ENCODE measurements at regions not wholly inside any gene's neighbourhood (a gene's known extent, or its start where the extent isn't known, plus 50 kb on each side); places are given as distances from the start of the nearest gene placed in this dataset.
"Not testable (repeated sequence)": the region's sequence is repeated elsewhere in the genome, so short reads cannot be mapped to it uniquely, and the experiment has no call there.

DNA sequence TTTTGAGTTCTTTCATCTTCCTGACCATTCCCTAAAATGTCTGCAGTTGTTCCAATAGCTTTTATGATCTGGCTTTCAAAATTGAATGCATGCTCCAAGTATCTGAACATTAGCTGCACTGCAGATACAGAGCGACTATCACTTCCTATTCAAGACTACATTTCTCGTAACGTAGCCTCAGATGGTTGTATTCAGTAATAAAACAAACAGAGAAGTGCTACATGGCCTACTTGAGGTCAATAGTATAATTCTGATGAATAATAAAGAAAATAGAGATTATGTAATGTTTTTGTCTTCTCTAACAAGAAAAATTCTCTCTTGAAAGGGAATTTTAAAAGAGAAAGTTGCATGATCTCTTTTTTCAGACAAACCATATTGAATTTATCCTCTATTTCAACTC is 333.9 kb upstream of the IRAK1BP1 start:
- H3K4me3 ChIP-seq (ENCODE audit: low read depth, low read length): no peak overlapping the region
- no peaks in the 10 kb centered on the region for H3K36me3 ChIP-seq (ENCODE audit: control insufficient read depth in 2 of 2, insufficient read depth in 1 of 2, low read length in 2 of 2)
- CTCF ChIA-PET: no interaction called here
- POLR2A ChIA-PET: no interaction called here
- H3K27ac ChIP-seq (ENCODE audit: extremely low read depth, low read depth, low read length): no peak overlapping the region
- H3K9me3 ChIP-seq (ENCODE audit: control insufficient read depth, insufficient read depth, low read depth, low read length): no peaks in the 10 kb centered on the region
- H3K4me1 ChIP-seq (ENCODE audit: control insufficient read depth, insufficient read depth, low read length): no peaks in the 10 kb centered on the region
- no peak for TF ChIP-seq ZNF324 (tag by site-specific recombination; IDR thresholded peaks at IDR 0.05)
- TF ChIP-seq ZNF660 (tag by site-specific recombination; IDR thresholded peaks at IDR 0.05): no peak
- TF ChIP-seq ZNF184 (tag by site-specific recombination; IDR thresholded peaks at IDR 0.05): no peak
- 0 out of 2 replicates have a peak, but pooled peaks have one; percentile 5 for TF ChIP-seq PRDM1 (tag by site-specific recombination; IDR thresholded peaks at IDR 0.05)
- TF ChIP-seq, protein P1, sequence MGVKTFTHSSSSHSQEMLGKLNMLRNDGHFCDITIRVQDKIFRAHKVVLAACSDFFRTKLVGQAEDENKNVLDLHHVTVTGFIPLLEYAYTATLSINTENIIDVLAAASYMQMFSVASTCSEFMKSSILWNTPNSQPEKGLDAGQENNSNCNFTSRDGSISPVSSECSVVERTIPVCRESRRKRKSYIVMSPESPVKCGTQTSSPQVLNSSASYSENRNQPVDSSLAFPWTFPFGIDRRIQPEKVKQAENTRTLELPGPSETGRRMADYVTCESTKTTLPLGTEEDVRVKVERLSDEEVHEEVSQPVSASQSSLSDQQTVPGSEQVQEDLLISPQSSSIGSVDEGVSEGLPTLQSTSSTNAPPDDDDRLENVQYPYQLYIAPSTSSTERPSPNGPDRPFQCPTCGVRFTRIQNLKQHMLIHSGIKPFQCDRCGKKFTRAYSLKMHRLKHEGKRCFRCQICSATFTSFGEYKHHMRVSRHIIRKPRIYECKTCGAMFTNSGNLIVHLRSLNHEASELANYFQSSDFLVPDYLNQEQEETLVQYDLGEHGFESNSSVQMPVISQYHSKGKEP (tag by site-specific recombination; IDR thresholded peaks at IDR 0.05): no peak
- no peak for TF ChIP-seq SETDB1 (IDR thresholded peaks at IDR 0.05; ENCODE audit: insufficient read length, low read length)
- TF ChIP-seq ZNF629 (tag by site-specific recombination; IDR thresholded peaks at IDR 0.05): no peak
- no peak for TF ChIP-seq ZBTB1 (tag by site-specific recombination; IDR thresholded peaks at IDR 0.05)

DNA sequence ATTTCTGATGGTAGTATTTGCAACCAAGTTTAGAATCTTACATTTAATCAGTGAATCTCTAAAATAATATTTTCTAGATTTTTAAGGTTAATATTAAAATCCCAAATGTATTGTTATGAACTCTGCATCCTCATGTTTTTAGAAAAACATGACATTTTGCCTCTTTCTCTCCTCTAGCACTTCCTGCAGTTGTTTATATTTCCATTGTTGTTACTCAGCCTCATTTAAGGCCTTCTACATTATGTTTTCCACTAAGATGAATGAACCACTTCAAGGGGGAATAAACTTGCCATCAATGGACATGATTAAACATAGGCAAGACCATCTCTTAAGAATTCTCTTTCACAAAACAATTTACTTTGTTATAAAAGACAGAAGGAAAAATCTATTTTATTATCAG is 333.5 kb upstream of the IRAK1BP1 start:
- TF ChIP-seq ZNF175 (tag by site-specific recombination; IDR thresholded peaks at IDR 0.05): no peak
- TF ChIP-seq, protein P2, sequence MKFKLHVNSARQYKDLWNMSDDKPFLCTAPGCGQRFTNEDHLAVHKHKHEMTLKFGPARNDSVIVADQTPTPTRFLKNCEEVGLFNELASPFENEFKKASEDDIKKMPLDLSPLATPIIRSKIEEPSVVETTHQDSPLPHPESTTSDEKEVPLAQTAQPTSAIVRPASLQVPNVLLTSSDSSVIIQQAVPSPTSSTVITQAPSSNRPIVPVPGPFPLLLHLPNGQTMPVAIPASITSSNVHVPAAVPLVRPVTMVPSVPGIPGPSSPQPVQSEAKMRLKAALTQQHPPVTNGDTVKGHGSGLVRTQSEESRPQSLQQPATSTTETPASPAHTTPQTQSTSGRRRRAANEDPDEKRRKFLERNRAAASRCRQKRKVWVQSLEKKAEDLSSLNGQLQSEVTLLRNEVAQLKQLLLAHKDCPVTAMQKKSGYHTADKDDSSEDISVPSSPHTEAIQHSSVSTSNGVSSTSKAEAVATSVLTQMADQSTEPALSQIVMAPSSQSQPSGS (tag by site-specific recombination; IDR thresholded peaks at IDR 0.05; ENCODE audit: low read depth): no peak
- no peak for TF ChIP-seq MZF1 (tag by site-specific recombination; IDR thresholded peaks at IDR 0.05; ENCODE audit: borderline replicate concordance)
- TF ChIP-seq ZNF629 (tag by site-specific recombination; IDR thresholded peaks at IDR 0.05): no peak
- no peak for TF ChIP-seq MYNN (tag by site-specific recombination; IDR thresholded peaks at IDR 0.05; ENCODE audit: borderline replicate concordance)
- TF ChIP-seq ZNF302 (tag by site-specific recombination; IDR thresholded peaks at IDR 0.05; ENCODE audit: low read depth): no peak
- TF ChIP-seq ZEB2 (tag by site-specific recombination; IDR thresholded peaks at IDR 0.05): no peak
- Histone ChIP-seq H3K27ac (ENCODE audit: extremely low read depth, low read depth, low read length) (no peak overlapping the region), H3K4me1 (ENCODE audit: control insufficient read depth, insufficient read depth, low read length) (no peaks in the 10 kb centered on the region), H3K9me3 (ENCODE audit: control insufficient read depth, insufficient read depth, low read depth, low read length) (no peaks in the 10 kb centered on the region), H3K4me3 (ENCODE audit: low read depth, low read length) (no peak overlapping the region), H3K36me3 (ENCODE audit: control insufficient read depth in 2 of 2, insufficient read depth in 1 of 2, low read length in 2 of 2) (no peaks in the 10 kb centered on the region)
- ChIA-PET POLR2A (no interaction called here), CTCF (no interaction called here)

DNA sequence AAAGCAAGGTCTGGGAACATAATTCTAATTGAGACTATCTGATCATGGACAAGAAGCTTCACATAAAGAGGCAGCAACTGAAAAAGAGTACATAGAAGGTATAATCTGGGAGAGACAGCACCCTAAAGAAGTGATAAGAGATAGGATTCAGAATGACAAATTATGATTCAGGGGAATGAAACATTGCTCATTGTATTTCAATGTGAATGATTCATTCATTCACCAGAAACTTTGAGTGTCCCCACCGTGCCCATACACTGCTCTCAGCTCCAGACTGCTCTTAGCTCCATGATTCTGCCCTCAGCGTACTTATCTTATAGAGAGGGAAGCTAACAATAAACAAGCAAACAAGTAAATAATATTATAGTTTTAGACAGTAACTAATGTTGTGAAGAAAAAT is 329.3 kb upstream of the IRAK1BP1 start:
- H3K36me3 ChIP-seq (ENCODE audit: control insufficient read depth in 2 of 2, insufficient read depth in 1 of 2, low read length in 2 of 2): no peaks in the 10 kb centered on the region
- CTCF ChIA-PET: interaction anchor here (0.6 kb wide), 1 partner anchor 22 kb away, joined by 3 read pairs; no protein-coding TSS in a partner anchor
- no peak overlapping the region for H3K27ac ChIP-seq (ENCODE audit: extremely low read depth, low read depth, low read length)
- H3K9me3 ChIP-seq (ENCODE audit: control insufficient read depth, insufficient read depth, low read depth, low read length): no peaks in the 10 kb centered on the region
- TF ChIP-seq, protein P3, sequence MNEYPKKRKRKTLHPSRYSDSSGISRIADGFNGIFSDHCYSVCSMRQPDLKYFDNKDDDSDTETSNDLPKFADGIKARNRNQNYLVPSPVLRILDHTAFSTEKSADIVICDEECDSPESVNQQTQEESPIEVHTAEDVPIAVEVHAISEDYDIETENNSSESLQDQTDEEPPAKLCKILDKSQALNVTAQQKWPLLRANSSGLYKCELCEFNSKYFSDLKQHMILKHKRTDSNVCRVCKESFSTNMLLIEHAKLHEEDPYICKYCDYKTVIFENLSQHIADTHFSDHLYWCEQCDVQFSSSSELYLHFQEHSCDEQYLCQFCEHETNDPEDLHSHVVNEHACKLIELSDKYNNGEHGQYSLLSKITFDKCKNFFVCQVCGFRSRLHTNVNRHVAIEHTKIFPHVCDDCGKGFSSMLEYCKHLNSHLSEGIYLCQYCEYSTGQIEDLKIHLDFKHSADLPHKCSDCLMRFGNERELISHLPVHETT (tag by site-specific recombination; IDR thresholded peaks at IDR 0.05): no peak
- TF ChIP-seq, protein P4, sequence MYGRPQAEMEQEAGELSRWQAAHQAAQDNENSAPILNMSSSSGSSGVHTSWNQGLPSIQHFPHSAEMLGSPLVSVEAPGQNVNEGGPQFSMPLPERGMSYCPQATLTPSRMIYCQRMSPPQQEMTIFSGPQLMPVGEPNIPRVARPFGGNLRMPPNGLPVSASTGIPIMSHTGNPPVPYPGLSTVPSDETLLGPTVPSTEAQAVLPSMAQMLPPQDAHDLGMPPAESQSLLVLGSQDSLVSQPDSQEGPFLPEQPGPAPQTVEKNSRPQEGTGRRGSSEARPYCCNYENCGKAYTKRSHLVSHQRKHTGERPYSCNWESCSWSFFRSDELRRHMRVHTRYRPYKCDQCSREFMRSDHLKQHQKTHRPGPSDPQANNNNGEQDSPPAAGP (tag by site-specific recombination; IDR thresholded peaks at IDR 0.05): no peak
- TF ChIP-seq, protein P5, sequence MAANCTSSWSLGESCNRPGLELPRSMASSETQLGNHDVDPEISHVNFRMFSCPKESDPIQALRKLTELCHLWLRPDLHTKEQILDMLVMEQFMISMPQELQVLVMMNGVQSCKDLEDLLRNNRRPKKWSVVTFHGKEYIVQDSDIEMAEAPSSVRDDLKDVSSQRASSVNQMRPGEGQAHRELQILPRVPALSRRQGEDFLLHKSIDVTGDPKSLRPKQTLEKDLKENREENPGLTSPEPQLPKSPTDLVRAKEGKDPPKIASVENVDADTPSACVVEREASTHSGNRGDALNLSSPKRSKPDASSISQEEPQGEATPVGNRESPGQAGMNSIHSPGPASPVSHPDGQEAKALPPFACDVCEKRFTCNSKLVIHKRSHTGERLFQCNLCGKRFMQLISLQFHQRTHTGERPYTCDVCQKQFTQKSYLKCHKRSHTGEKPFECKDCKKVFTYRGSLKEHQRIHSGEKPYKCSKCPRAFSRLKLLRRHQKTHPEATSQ (tag by site-specific recombination; IDR thresholded peaks at IDR 0.05): no peak
- no peak overlapping the region for H3K4me3 ChIP-seq (ENCODE audit: low read depth, low read length)
- POLR2A ChIA-PET: no interaction called here
- no peaks in the 10 kb centered on the region for H3K4me1 ChIP-seq (ENCODE audit: control insufficient read depth, insufficient read depth, low read length)

DNA sequence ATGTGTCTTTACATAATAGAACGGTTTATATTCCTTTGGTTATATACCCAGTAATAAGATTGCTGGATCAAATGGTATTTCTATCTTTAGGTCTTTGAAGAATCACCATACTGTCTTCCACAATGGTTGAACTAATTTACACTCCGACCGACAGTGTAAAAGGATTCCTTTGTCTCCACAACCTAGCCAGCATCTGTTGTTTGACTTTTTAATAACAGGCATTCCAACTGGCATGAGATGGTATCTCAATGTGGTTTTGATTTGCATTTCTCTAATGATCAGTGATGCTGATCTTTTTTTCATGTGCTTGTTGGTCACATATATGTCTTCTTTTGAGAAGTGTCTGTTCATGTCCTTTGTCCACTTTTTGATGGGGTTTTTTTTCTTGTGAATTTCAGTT is 319.7 kb upstream of the IRAK1BP1 start:
- H3K4me1 ChIP-seq (ENCODE audit: control insufficient read depth, insufficient read depth, low read length); POLR2A ChIA-PET; H3K9me3 ChIP-seq (ENCODE audit: control insufficient read depth, insufficient read depth, low read depth, low read length); H3K36me3 ChIP-seq (ENCODE audit: control insufficient read depth in 2 of 2, insufficient read depth in 1 of 2, low read length in 2 of 2); H3K4me3 ChIP-seq (ENCODE audit: low read depth, low read length); H3K27ac ChIP-seq (ENCODE audit: extremely low read depth, low read depth, low read length): not testable (repeated sequence)
- CTCF ChIA-PET: interaction anchor here (0.5 kb wide), 1 partner anchor 99 kb away, joined by 3 read pairs; no protein-coding TSS in a partner anchor

Data from HEK293 (cell line).